Type B pancreatic cell (in vitro differentiated cells): ENCODE measurements at regions not wholly inside any gene's neighbourhood (a gene's known extent, or its start where the extent isn't known, plus 50 kb on each side); places are given as distances from the start of the nearest gene placed in this dataset.

ENCODE experiments used
- DNase-seq: peaks from one replicate; pipeline ENCODE4 v3.0.0; 2021; ENCODE audit warnings: mixed read lengths; ENCODE audit not compliant: unreplicated experiment; ENCODE audit errors: extremely low spot score
- H3K27ac Mint-ChIP-seq: 2 replicates; pipeline ENCODE4 v1.8.0; 2021; ENCODE audit warnings: mild to moderate bottlenecking, mixed read lengths
- H3K27me3 Mint-ChIP-seq: 2 replicates; pipeline ENCODE4 v1.8.0; 2021; ENCODE audit warnings: mixed read lengths
- H3K36me3 Mint-ChIP-seq: 2 replicates; pipeline ENCODE4 v1.8.0; 2021; ENCODE audit warnings: mixed read lengths
- H3K4me1 Mint-ChIP-seq: one replicate; pipeline ENCODE4 v1.8.0; 2021; ENCODE audit warnings: mixed read lengths; ENCODE audit not compliant: unreplicated experiment
- H3K4me3 Mint-ChIP-seq: 2 replicates; pipeline ENCODE4 v1.8.0; 2021; ENCODE audit warnings: mild to moderate bottlenecking, mixed read lengths
- H3K9me3 Mint-ChIP-seq: 2 replicates; pipeline ENCODE4 v1.8.0; 2021; ENCODE audit warnings: mixed read lengths
- TF ChIP-seq, protein P1 (sequence below): fragments of 200-600 bp; sonication (generic); conservative IDR thresholded peaks from 2 replicates; pipeline ENCODE4 v1.5.0; 2021; ENCODE audit warnings: antibody characterized with exemption, mild to moderate bottlenecking

DNA sequence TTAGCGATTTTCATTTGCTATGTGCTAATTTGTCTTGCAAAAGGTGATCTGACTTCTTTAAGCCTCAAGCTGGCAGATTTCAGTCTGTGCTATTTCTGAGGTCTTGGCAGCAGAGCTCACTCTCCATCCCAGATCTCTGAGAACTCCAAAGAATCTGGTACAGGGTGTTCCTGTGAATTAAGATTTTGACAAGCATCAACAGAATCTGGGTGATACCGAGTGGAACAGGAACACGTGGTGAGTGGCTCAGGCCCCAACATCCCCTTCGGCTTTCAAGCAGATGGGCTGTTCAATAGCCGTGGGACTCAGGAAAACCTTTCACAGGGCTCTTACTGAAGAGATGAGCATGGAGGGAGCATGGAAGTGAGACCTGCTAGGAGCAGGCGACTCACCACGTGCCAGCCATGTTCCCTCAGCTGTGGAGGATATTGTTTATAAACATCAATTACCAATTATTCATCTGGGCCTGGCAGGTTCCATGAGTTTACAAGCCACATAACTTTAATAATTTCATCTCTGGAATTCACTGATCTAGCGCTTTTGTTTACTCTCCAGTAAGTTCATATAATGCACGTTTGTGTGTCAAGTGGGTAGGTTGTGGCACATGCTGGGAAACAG is 103.4 kb upstream of the SELENOK start:
- no peaks in the 10 kb centered on the region for H3K9me3 Mint-ChIP-seq
- H3K36me3 Mint-ChIP-seq, result no peaks in the 10 kb centered on the region
- peaks cover 10% of the 10 kb centered on the region for H3K27me3 Mint-ChIP-seq
- TF ChIP-seq, protein P1, sequence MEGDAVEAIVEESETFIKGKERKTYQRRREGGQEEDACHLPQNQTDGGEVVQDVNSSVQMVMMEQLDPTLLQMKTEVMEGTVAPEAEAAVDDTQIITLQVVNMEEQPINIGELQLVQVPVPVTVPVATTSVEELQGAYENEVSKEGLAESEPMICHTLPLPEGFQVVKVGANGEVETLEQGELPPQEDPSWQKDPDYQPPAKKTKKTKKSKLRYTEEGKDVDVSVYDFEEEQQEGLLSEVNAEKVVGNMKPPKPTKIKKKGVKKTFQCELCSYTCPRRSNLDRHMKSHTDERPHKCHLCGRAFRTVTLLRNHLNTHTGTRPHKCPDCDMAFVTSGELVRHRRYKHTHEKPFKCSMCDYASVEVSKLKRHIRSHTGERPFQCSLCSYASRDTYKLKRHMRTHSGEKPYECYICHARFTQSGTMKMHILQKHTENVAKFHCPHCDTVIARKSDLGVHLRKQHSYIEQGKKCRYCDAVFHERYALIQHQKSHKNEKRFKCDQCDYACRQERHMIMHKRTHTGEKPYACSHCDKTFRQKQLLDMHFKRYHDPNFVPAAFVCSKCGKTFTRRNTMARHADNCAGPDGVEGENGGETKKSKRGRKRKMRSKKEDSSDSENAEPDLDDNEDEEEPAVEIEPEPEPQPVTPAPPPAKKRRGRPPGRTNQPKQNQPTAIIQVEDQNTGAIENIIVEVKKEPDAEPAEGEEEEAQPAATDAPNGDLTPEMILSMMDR, result no peak
- H3K4me1 Mint-ChIP-seq, result peaks cover 18% of the 10 kb centered on the region
- no peak for DNase-seq
- H3K27ac Mint-ChIP-seq, result no peak overlapping the region
- no peak overlapping the region for H3K4me3 Mint-ChIP-seq

DNA sequence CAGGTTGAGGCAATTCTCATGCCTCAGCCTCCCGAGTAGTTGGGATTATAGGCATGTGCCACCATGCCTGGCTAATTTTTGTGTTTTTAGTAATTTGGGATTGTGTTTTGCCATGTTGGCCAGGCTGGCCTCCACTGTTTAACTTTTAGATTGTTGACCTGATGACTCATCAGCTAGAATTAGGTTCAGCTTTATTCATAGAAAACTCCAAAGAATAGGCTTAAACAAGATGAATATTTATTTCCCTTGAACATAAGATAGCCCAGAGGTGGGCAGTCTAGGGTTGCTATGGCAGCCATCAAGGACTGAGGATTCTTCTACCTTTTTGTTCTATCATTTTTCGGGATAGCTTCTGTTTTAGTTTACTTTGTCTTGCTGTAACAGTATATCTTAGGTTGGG is 99.6 kb upstream of the SELENOK start:
- Mint-ChIP-seq H3K27me3 (peaks cover 6% of the 10 kb centered on the region), H3K27ac (no peak overlapping the region), H3K36me3 (no peaks in the 10 kb centered on the region), H3K9me3 (no peaks in the 10 kb centered on the region), H3K4me1 (peaks cover 15% of the 10 kb centered on the region), H3K4me3 (no peak overlapping the region)
- DNase-seq, result no peak
- TF ChIP-seq, protein P1, result no peak

DNA sequence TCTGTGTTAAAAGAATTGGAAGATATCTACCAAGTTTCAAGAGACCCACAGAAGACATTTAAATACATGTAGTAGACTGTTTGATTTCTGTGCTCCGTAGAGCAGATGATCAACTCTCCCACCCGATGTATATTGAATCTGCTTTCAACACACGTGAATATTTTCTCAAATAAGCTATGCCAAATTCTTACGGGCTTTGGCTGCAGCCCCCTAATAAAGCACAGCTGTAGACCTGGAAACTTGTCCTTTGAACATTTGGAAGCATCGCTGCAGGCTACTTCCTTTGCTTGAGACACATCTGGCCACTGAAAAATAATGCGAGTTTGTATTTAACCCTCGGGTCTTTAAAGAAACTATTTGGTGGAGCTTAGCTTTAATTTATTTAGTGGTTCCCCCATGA is 98.3 kb upstream of the SELENOK start:
- TF ChIP-seq, protein P1, result no peak

DNA sequence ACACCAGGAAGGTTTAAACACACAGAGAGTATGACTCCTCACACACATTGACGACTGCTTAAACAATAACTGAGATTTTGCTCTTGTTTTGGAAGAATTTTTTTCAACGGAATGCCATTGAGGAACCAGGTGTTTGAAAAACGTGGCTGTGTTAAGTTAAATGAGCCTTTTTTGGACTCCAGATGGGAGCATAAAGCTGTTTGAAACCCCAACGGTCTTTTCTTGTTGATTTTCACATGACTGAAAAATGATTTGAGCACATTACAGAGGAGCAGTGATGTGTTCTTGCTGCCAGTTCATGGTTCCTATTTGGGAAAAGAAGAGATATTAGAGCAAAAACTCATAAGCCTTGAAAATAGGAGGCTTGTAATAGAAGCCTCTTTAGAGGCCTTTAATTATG is 97.8 kb upstream of the SELENOK start:
- TF ChIP-seq, protein P1, result no peak
- H3K27ac Mint-ChIP-seq, result no peak overlapping the region
- peaks cover 15% of the 10 kb centered on the region for H3K4me1 Mint-ChIP-seq
- no peak overlapping the region for H3K4me3 Mint-ChIP-seq
- no peaks in the 10 kb centered on the region for H3K36me3 Mint-ChIP-seq
- no peak for DNase-seq
- H3K9me3 Mint-ChIP-seq, result peaks cover 2% of the 10 kb centered on the region
- H3K27me3 Mint-ChIP-seq, result peaks cover 6% of the 10 kb centered on the region

More for the DNA sequence above, 98.3 kb upstream of the SELENOK start:
- no peak overlapping the region for H3K27ac Mint-ChIP-seq
- no peaks in the 10 kb centered on the region for H3K36me3 Mint-ChIP-seq
- H3K9me3 Mint-ChIP-seq, result no peaks in the 10 kb centered on the region
- H3K4me3 Mint-ChIP-seq, result no peak overlapping the region
- peaks cover 6% of the 10 kb centered on the region for H3K27me3 Mint-ChIP-seq
- DNase-seq, result no peak
- peaks cover 15% of the 10 kb centered on the region for H3K4me1 Mint-ChIP-seq

DNA sequence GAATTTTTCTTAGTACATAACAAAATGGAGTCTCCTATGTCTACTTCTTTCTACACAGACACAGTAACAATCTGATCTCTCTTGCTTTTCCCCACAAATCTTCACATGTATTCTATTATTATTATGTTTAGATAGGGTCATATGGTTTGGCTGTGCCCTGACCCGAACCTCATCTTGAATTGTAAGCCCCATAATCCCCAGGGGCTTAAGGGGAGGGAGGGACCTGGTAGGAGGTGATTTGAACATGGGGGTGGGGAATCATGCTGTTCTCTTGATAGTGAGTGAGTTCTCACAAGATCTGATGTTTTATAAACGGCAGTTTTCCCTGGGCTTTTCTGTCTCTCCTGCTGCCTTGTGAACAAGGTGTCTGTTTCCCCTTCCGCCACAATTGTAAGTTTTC is 86.7 kb upstream of the SELENOK start:
- H3K27ac Mint-ChIP-seq, result no peak overlapping the region
- peaks cover 11% of the 10 kb centered on the region for H3K9me3 Mint-ChIP-seq
- peaks cover 13% of the 10 kb centered on the region for H3K4me1 Mint-ChIP-seq
- H3K4me3 Mint-ChIP-seq, result no peak overlapping the region
- no peak for DNase-seq
- H3K36me3 Mint-ChIP-seq, result no peaks in the 10 kb centered on the region
- H3K27me3 Mint-ChIP-seq, result peaks cover 16% of the 10 kb centered on the region
- TF ChIP-seq, protein P1, result no peak

DNA sequence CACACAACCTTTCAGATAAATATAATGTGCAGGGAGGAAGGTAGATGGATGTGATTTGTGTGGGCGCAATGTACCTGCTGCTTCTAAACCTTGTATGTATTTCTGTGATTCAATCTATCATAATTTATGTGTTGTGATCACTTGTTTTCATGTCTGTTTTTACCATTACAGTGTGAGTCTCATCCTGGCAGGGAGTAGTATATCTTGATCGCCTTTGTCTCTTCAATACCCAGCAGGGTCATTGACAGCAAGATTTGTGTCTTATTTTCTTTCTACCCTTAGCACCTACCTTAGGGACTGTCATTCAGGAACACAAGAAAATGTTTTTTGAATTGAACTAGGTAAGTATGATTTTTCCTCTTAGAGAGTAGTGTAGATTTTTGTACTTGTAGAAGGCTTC is 83.7 kb upstream of the SELENOK start:
- Mint-ChIP-seq H3K9me3 (peaks cover 11% of the 10 kb centered on the region), H3K36me3 (no peaks in the 10 kb centered on the region), H3K4me3 (no peak overlapping the region), H3K27ac (no peak overlapping the region), H3K4me1 (peaks cover 13% of the 10 kb centered on the region), H3K27me3 (peaks cover 8% of the 10 kb centered on the region)
- TF ChIP-seq, protein P1, result no peak
- DNase-seq, result no peak
